GM23338 (cell line): ENCODE measurements at regions not wholly inside any gene's neighbourhood (a gene's known extent, or its start where the extent isn't known, plus 50 kb on each side); places are given as distances from the start of the nearest gene placed in this dataset.

ENCODE experiments used
- ATAC-seq: fragments of 200-7000 bp; cut with Tn5 transposase; 3 replicates; pipeline ENCODE4 v1.9.1; 2020
- DNase-seq: peaks from one replicate; pipeline ENCODE4 v3.0.0-alpha.2; 2015; ENCODE audit warnings: low spot score
- H2AFZ ChIP-seq: fragments of 200-600 bp; sonication (generic); 2 replicates; pipeline ENCODE4 v1.8.0; 2016; ENCODE audit warnings: antibody characterized with exemption, mild to moderate bottlenecking, moderate library complexity
- H3F3A ChIP-seq: fragments of 200-600 bp; sonication (generic); replicated peaks from 2 replicates; pipeline ENCODE4 v1.8.0; 2017; ENCODE audit warnings: antibody characterized with exemption, mixed run types, low read depth
- H3K27ac ChIP-seq: fragments of 200-600 bp; sonication (generic); 2 replicates; pipeline ENCODE4 v1.6.1; 2016; ENCODE audit warnings: low read depth
- H3K27me3 ChIP-seq: fragments of 200-600 bp; sonication (generic); 2 replicates; pipeline ENCODE4 v1.8.0; 2016; ENCODE audit warnings: mild to moderate bottlenecking, mixed run types, moderate library complexity; ENCODE audit not compliant: insufficient read depth
- H3K36me3 ChIP-seq: fragments of 200-600 bp; sonication (generic); 2 replicates; pipeline ENCODE4 v1.8.0; 2016; ENCODE audit warnings: mild to moderate bottlenecking; ENCODE audit not compliant: insufficient read depth
- H3K4me1 ChIP-seq: fragments of 200-600 bp; sonication (generic); 2 replicates; pipeline ENCODE4 v1.8.0; 2016; ENCODE audit warnings: mild to moderate bottlenecking, moderate library complexity; ENCODE audit not compliant: insufficient read depth
- H3K4me2 ChIP-seq: fragments of 200-600 bp; sonication (generic); 2 replicates; pipeline ENCODE4 v1.7.1; 2017; ENCODE audit warnings: mixed run types
- H3K4me3 ChIP-seq: fragments of 200-600 bp; sonication (generic); 2 replicates; pipeline ENCODE4 v1.6.1; 2016; ENCODE audit warnings: mixed run types
- H3K79me2 ChIP-seq: fragments of 200-600 bp; sonication (generic); replicated peaks from 2 replicates; pipeline ENCODE4 v1.8.0; 2017; ENCODE audit warnings: mild to moderate bottlenecking; ENCODE audit not compliant: insufficient read depth
- H3K9me2 ChIP-seq: fragments of 200-600 bp; sonication (generic); 2 replicates; pipeline ENCODE4 v1.8.0; 2017; ENCODE audit not compliant: insufficient read depth
- H4K20me1 ChIP-seq: fragments of 200-600 bp; sonication (generic); replicated peaks from 2 replicates; pipeline ENCODE4 v1.8.0; 2017; ENCODE audit warnings: mild to moderate bottlenecking; ENCODE audit not compliant: insufficient read depth
- H3K27ac Mint-ChIP-seq: 2 replicates; pipeline ENCODE4 v1.8.0; 2020; ENCODE audit warnings: inconsistent platforms, mild to moderate bottlenecking, moderate library complexity, mixed read lengths
- H3K27me3 Mint-ChIP-seq: 3 replicates; pipeline ENCODE4 v1.8.0; 2022; ENCODE audit warnings: low read depth, mild to moderate bottlenecking, moderate library complexity, mixed read lengths, inconsistent platforms; ENCODE audit not compliant: insufficient read depth, poor library complexity
- H3K36me3 Mint-ChIP-seq: 3 replicates; pipeline ENCODE4 v1.8.0; 2021; ENCODE audit warnings: low read depth, mild to moderate bottlenecking, inconsistent platforms, moderate library complexity, mixed read lengths
- H3K4me1 Mint-ChIP-seq: 3 replicates; pipeline ENCODE4 v1.8.0; 2020; ENCODE audit warnings: mild to moderate bottlenecking, inconsistent platforms, mixed read lengths
- H3K4me3 Mint-ChIP-seq: 3 replicates; pipeline ENCODE4 v1.8.0; 2021; ENCODE audit warnings: moderate library complexity, mild to moderate bottlenecking, inconsistent platforms, mixed read lengths
- H3K9me3 Mint-ChIP-seq: 3 replicates; pipeline ENCODE4 v1.8.0; 2020; ENCODE audit warnings: moderate library complexity, mild to moderate bottlenecking, inconsistent platforms, mixed read lengths
- CREB1 ChIP-seq: fragments of 250-450 bp; sonication (Bioruptor Pico); IDR thresholded peaks from 2 replicates; pipeline ENCODE4 v1.5.0; 2020; ENCODE audit warnings: low read depth, mild to moderate bottlenecking, moderate library complexity
- EZH2 ChIP-seq: fragments of 200-600 bp; sonication (generic); IDR thresholded peaks from one replicate; pipeline ENCODE4 v1.8.0; 2017; ENCODE audit warnings: antibody characterized with exemption, mild to moderate bottlenecking, low read depth; ENCODE audit not compliant: unreplicated experiment
- EZH2phosphoT487 ChIP-seq: fragments of 200-600 bp; sonication (generic); IDR thresholded peaks from one replicate; pipeline ENCODE4 v1.8.1; 2018; ENCODE audit warnings: antibody characterized with exemption; ENCODE audit not compliant: unreplicated experiment
- JUNB ChIP-seq: IDR thresholded peaks from one replicate; pipeline ENCODE4 v1.6.1; 2016; ENCODE audit warnings: antibody characterized with exemption; ENCODE audit not compliant: unreplicated experiment
- NANOG ChIP-seq: IDR thresholded peaks from 2 replicates; pipeline ENCODE4 v1.6.1; 2016; ENCODE audit warnings: antibody characterized with exemption, borderline replicate concordance
- POLR2AphosphoS5 ChIP-seq: IDR thresholded peaks from 2 replicates; pipeline ENCODE4 v1.6.1; 2016; ENCODE audit warnings: antibody characterized with exemption, low read depth
- STAT1 ChIP-seq: IDR thresholded peaks from one replicate; pipeline ENCODE4 v1.6.1; 2016; ENCODE audit warnings: antibody characterized with exemption; ENCODE audit not compliant: unreplicated experiment
- ZNF114 ChIP-seq: fragments of 250-450 bp; sonication (Bioruptor Pico); IDR thresholded peaks from 2 replicates; pipeline ENCODE4 v1.5.0; 2020; ENCODE audit warnings: mild to moderate bottlenecking, moderate library complexity
- ZNF331 ChIP-seq: fragments of 250-450 bp; sonication (Bioruptor Pico); IDR thresholded peaks from 2 replicates; pipeline ENCODE4 v1.5.0; 2020; ENCODE audit warnings: low read depth, mild to moderate bottlenecking, moderate library complexity
- ZNF462 ChIP-seq: fragments of 250-450 bp; sonication (Bioruptor Pico); IDR thresholded peaks from 2 replicates; pipeline ENCODE4 v1.5.0; 2020; ENCODE audit warnings: mild to moderate bottlenecking, moderate library complexity
- TF ChIP-seq, protein P1 (sequence below): IDR thresholded peaks from one replicate; pipeline ENCODE4 v1.6.1; 2018; ENCODE audit warnings: antibody characterized with exemption; ENCODE audit not compliant: unreplicated experiment
- TF ChIP-seq, protein P2 (sequence below): IDR thresholded peaks from 2 replicates; pipeline ENCODE4 v1.6.1; 2016; ENCODE audit warnings: antibody characterized with exemption
- TF ChIP-seq, protein P3 (sequence below), 2 experiments: fragments of 200-600 bp in 1 of 2; sonication (generic) in 1 of 2; conservative IDR thresholded peaks; 2 replicates each; pipeline versions ENCODE4 v1.5.1 to v1.6.1; 2016 to 2017; ENCODE audit warnings: antibody characterized with exemption in 2 of 2, low read depth in 2 of 2, mild to moderate bottlenecking in 2 of 2, moderate library complexity in 1 of 2

- H3K36me3 ChIP-seq: no peaks in the 10 kb centered on the region
- H3F3A ChIP-seq: 0 out of 2 replicates have a peak, but pooled peaks cover 3% of the 10 kb centered on the region
- no peaks in the 10 kb centered on the region; the same call in 2 of the 3 replicates for H3K9me3 Mint-ChIP-seq
- ATAC-seq: no peak
- peak overlapping the region; percentile 47 for H2AFZ ChIP-seq
- no peak for TF ChIP-seq EZH2
- no peak for TF ChIP-seq CREB1 (CRISPR knock-in tag)
- no peak for TF ChIP-seq JUNB
- no peak for TF ChIP-seq POLR2AphosphoS5
- no peak for TF ChIP-seq ZNF114 (CRISPR knock-in tag)
- TF ChIP-seq, protein P1, sequence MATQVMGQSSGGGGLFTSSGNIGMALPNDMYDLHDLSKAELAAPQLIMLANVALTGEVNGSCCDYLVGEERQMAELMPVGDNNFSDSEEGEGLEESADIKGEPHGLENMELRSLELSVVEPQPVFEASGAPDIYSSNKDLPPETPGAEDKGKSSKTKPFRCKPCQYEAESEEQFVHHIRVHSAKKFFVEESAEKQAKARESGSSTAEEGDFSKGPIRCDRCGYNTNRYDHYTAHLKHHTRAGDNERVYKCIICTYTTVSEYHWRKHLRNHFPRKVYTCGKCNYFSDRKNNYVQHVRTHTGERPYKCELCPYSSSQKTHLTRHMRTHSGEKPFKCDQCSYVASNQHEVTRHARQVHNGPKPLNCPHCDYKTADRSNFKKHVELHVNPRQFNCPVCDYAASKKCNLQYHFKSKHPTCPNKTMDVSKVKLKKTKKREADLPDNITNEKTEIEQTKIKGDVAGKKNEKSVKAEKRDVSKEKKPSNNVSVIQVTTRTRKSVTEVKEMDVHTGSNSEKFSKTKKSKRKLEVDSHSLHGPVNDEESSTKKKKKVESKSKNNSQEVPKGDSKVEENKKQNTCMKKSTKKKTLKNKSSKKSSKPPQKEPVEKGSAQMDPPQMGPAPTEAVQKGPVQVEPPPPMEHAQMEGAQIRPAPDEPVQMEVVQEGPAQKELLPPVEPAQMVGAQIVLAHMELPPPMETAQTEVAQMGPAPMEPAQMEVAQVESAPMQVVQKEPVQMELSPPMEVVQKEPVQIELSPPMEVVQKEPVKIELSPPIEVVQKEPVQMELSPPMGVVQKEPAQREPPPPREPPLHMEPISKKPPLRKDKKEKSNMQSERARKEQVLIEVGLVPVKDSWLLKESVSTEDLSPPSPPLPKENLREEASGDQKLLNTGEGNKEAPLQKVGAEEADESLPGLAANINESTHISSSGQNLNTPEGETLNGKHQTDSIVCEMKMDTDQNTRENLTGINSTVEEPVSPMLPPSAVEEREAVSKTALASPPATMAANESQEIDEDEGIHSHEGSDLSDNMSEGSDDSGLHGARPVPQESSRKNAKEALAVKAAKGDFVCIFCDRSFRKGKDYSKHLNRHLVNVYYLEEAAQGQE: no peak
- TF ChIP-seq, protein P2, sequence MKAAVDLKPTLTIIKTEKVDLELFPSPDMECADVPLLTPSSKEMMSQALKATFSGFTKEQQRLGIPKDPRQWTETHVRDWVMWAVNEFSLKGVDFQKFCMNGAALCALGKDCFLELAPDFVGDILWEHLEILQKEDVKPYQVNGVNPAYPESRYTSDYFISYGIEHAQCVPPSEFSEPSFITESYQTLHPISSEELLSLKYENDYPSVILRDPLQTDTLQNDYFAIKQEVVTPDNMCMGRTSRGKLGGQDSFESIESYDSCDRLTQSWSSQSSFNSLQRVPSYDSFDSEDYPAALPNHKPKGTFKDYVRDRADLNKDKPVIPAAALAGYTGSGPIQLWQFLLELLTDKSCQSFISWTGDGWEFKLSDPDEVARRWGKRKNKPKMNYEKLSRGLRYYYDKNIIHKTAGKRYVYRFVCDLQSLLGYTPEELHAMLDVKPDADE: no peak
- no peak for TF ChIP-seq EZH2phosphoT487
- no peak for TF ChIP-seq NANOG
- no peak for TF ChIP-seq ZNF462 (CRISPR knock-in tag)
- no peak for TF ChIP-seq STAT1
- TF ChIP-seq ZNF331 (CRISPR knock-in tag): no peak
- TF ChIP-seq, protein P3, sequence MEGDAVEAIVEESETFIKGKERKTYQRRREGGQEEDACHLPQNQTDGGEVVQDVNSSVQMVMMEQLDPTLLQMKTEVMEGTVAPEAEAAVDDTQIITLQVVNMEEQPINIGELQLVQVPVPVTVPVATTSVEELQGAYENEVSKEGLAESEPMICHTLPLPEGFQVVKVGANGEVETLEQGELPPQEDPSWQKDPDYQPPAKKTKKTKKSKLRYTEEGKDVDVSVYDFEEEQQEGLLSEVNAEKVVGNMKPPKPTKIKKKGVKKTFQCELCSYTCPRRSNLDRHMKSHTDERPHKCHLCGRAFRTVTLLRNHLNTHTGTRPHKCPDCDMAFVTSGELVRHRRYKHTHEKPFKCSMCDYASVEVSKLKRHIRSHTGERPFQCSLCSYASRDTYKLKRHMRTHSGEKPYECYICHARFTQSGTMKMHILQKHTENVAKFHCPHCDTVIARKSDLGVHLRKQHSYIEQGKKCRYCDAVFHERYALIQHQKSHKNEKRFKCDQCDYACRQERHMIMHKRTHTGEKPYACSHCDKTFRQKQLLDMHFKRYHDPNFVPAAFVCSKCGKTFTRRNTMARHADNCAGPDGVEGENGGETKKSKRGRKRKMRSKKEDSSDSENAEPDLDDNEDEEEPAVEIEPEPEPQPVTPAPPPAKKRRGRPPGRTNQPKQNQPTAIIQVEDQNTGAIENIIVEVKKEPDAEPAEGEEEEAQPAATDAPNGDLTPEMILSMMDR (conservative IDR thresholded peaks at IDR 0.05; ENCODE audit: low read depth in 2 of 2): no peak
- H3K27ac ChIP-seq: no peak overlapping the region
- no peak overlapping the region for H3K4me3 Mint-ChIP-seq
- H3K36me3 Mint-ChIP-seq: no peaks in the 10 kb centered on the region
- H3K27ac Mint-ChIP-seq: no peak overlapping the region
- no peak overlapping the region for H3K4me3 ChIP-seq
- no peak overlapping the region for H3K4me2 ChIP-seq
- DNase-seq: no peak
- H3K79me2 ChIP-seq: no peaks in the 10 kb centered on the region
- H3K27me3 ChIP-seq: no peaks in the 10 kb centered on the region
- H3K9me2 ChIP-seq: 0 out of 2 replicates have a peak, but pooled peaks cover 4% of the 10 kb centered on the region
- H3K4me1 Mint-ChIP-seq: peaks cover 8% of the 10 kb centered on the region; the same call in 2 of the 3 replicates
- H4K20me1 ChIP-seq: no peaks in the 10 kb centered on the region
- no peaks in the 10 kb centered on the region for H3K27me3 Mint-ChIP-seq
- peaks cover 3% of the 10 kb centered on the region; the same call in 1 of the 2 replicates for H3K4me1 ChIP-seq
These were observed 374.3 kb downstream of the SLC4A3 start for GRCh38 chr2:220001751-220002150.
